Adrenal gland (tissue), 5 donors: ENCODE measurements at regions not wholly inside any gene's neighbourhood (a gene's known extent, or its start where the extent isn't known, plus 50 kb on each side); places are given as distances from the start of the nearest gene placed in this dataset.

ENCODE experiments used
- POLR2A ChIP-seq, 2 donors: fragments of 450-650 bp; IDR thresholded peaks; one replicate each; pipeline ENCODE4 v1.6.1; 2017; ENCODE audit warnings: antibody characterized with exemption in 2 of 2, mild to moderate bottlenecking in 2 of 2, moderate library complexity in 1 of 2
- TF ChIP-seq, protein P1 (sequence below), 6 experiments: fragments of 450-650 bp in 4 of 6; fragments of 200-600 bp in 2 of 6; sonication (generic) in 1 of 6; IDR thresholded peaks; 1 replicate in 5 of 6; 2 replicates in 1 of 6; pipeline versions ENCODE4 v1.5.1 to v1.8.0; 2016 to 2021; ENCODE audit warnings: antibody characterized with exemption in 6 of 6, mild to moderate bottlenecking in 2 of 6, moderate library complexity in 1 of 6
- donor health status: DM: no; HTN: no; CAD: no.

DNA sequence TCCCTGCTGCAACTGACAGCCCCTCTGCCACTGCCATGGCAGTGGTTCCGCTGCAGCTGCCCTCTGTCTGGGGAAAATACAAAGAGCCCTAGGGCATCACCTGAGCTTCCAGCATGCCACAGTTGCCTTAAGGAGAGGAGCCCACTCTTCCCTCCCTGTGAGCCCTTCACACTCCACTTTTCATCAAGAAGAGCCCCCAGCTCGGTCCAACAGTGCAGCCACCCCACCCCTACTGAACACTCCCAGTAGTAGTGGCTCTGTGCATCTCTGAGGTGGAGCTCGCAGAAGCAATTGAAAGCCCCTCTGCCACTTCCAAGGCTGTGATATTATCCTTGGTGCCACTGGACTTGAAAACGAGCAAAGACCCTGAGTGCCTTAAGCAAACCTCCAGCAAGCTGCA lies 696.8 kb upstream of the COX7C start:
- TF ChIP-seq, protein P1, sequence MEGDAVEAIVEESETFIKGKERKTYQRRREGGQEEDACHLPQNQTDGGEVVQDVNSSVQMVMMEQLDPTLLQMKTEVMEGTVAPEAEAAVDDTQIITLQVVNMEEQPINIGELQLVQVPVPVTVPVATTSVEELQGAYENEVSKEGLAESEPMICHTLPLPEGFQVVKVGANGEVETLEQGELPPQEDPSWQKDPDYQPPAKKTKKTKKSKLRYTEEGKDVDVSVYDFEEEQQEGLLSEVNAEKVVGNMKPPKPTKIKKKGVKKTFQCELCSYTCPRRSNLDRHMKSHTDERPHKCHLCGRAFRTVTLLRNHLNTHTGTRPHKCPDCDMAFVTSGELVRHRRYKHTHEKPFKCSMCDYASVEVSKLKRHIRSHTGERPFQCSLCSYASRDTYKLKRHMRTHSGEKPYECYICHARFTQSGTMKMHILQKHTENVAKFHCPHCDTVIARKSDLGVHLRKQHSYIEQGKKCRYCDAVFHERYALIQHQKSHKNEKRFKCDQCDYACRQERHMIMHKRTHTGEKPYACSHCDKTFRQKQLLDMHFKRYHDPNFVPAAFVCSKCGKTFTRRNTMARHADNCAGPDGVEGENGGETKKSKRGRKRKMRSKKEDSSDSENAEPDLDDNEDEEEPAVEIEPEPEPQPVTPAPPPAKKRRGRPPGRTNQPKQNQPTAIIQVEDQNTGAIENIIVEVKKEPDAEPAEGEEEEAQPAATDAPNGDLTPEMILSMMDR (IDR thresholded peaks at IDR 0.05): no peak
- TF ChIP-seq POLR2A (IDR thresholded peaks at IDR 0.05): no peak
